Hepatocyte (in vitro differentiated cells): ENCODE measurements at regions not wholly inside any gene's neighbourhood (a gene's known extent, or its start where the extent isn't known, plus 50 kb on each side); places are given as distances from the start of the nearest gene placed in this dataset.

Experiments used
- EZH2 ChIP-seq: fragments of 200-600 bp; sonication (generic); IDR thresholded peaks from 2 replicates; pipeline ENCODE4 v1.6.1; 2016; ENCODE audit warnings: antibody characterized with exemption, mild to moderate bottlenecking, borderline replicate concordance
- EZH2phosphoT487 ChIP-seq: fragments of 200-600 bp; sonication (generic); IDR thresholded peaks from one replicate; pipeline ENCODE4 v1.6.1; 2018; ENCODE audit warnings: antibody characterized with exemption, mild to moderate bottlenecking, low read depth, moderate library complexity; ENCODE audit not compliant: unreplicated experiment, severe bottlenecking
- TF ChIP-seq, protein P1 (sequence below): fragments of 200-600 bp; sonication (generic); IDR thresholded peaks from 2 replicates; pipeline ENCODE4 v1.5.1; 2016; ENCODE audit warnings: antibody characterized with exemption, mild to moderate bottlenecking; ENCODE audit not compliant: poor library complexity

DNA sequence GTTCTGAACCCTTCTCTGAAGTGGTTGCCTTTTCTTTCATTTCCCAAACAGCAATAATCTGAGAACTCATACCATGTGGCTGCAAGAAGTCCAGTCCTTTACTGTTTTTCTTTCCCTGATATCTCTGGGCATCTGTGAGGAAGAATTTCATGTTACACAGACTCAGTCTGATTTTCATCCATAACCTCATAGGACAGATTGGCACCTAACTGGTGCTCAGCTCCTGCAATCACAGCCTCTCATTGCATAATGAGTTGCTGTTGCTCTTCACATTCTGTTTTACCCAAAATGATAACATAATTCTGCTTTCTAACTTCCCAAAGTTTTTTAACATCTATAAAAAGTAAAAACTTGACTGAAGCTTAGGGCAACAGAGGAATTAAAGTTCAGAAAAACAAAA lies 472.2 kb upstream of the PBX1 start:
- TF ChIP-seq, protein P1, sequence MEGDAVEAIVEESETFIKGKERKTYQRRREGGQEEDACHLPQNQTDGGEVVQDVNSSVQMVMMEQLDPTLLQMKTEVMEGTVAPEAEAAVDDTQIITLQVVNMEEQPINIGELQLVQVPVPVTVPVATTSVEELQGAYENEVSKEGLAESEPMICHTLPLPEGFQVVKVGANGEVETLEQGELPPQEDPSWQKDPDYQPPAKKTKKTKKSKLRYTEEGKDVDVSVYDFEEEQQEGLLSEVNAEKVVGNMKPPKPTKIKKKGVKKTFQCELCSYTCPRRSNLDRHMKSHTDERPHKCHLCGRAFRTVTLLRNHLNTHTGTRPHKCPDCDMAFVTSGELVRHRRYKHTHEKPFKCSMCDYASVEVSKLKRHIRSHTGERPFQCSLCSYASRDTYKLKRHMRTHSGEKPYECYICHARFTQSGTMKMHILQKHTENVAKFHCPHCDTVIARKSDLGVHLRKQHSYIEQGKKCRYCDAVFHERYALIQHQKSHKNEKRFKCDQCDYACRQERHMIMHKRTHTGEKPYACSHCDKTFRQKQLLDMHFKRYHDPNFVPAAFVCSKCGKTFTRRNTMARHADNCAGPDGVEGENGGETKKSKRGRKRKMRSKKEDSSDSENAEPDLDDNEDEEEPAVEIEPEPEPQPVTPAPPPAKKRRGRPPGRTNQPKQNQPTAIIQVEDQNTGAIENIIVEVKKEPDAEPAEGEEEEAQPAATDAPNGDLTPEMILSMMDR, result no peak
- TF ChIP-seq EZH2phosphoT487, result no peak
- no peak for TF ChIP-seq EZH2
